H1 (cell line): ENCODE measurements at regions not wholly inside any gene's neighbourhood (a gene's known extent, or its start where the extent isn't known, plus 50 kb on each side); places are given as distances from the start of the nearest gene placed in this dataset.

Source experiments
- GTF2F1 ChIP-seq: IDR thresholded peaks from 2 replicates; pipeline ENCODE4 v1.6.1; 2012; ENCODE audit warnings: low read depth, low read length, improper control_type of control experiment, borderline replicate concordance
- HDAC2 ChIP-seq, 2 experiments: fragments of 300-600 bp in 1 of 2; sonication (generic) in 1 of 2; IDR thresholded peaks; 2 replicates each; pipeline ENCODE4 v1.6.1; 2011 to 2012; ENCODE audit warnings: low read depth in 2 of 2, low read length in 2 of 2, mild to moderate bottlenecking in 2 of 2, moderate library complexity in 2 of 2, borderline replicate concordance in 1 of 2, inconsistent platforms in 1 of 2
- TEAD4 ChIP-seq: IDR thresholded peaks from 2 replicates; pipeline ENCODE4 v1.6.1; 2012; ENCODE audit warnings: low read depth, low read length, inconsistent platforms, mixed read lengths
- ZNF274 ChIP-seq: IDR thresholded peaks from 2 replicates; pipeline ENCODE4 v1.7.0; 2012; ENCODE audit warnings: low read length, borderline replicate concordance; ENCODE audit errors: extremely low read depth
- TF ChIP-seq, protein P1 (sequence below), 3 experiments: IDR thresholded peaks; 1 replicate in 2 of 3; 2 replicates in 1 of 3; pipeline versions ENCODE4 v1.5.1 to v1.6.1; 2011; ENCODE audit warnings: low read length in 3 of 3, mild to moderate bottlenecking in 3 of 3, inconsistent platforms in 2 of 3, low read depth in 1 of 3, moderate library complexity in 1 of 3; ENCODE audit not compliant: insufficient read depth in 1 of 3; ENCODE audit errors: control extremely low read depth in 1 of 3

DNA sequence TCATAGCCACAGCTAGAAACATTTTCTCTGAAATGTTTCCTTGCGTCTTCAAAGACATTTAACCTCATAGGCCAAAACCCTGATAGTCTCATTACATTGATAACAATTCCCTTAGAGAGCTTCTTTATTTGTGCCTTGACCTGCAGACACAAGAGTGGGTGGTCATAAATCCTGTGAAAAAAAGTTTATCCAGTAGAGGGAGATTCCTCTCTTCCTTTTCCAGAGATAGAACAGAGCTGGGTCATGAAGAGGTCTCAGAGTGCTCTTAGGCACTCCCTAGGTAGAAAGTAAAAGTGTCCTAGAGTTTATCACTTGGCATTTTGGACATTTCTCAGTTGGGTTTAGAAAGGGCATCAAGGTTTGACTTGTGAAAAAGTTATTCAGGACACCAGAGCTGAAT is 426.1 kb downstream of the NUF2 start (continued):
- no peak for TF ChIP-seq HDAC2 (IDR thresholded peaks at IDR 0.05; ENCODE audit: borderline replicate concordance in 1 of 2, low read depth in 2 of 2, low read length in 2 of 2)
- no peak for TF ChIP-seq GTF2F1
- TF ChIP-seq, protein P1, sequence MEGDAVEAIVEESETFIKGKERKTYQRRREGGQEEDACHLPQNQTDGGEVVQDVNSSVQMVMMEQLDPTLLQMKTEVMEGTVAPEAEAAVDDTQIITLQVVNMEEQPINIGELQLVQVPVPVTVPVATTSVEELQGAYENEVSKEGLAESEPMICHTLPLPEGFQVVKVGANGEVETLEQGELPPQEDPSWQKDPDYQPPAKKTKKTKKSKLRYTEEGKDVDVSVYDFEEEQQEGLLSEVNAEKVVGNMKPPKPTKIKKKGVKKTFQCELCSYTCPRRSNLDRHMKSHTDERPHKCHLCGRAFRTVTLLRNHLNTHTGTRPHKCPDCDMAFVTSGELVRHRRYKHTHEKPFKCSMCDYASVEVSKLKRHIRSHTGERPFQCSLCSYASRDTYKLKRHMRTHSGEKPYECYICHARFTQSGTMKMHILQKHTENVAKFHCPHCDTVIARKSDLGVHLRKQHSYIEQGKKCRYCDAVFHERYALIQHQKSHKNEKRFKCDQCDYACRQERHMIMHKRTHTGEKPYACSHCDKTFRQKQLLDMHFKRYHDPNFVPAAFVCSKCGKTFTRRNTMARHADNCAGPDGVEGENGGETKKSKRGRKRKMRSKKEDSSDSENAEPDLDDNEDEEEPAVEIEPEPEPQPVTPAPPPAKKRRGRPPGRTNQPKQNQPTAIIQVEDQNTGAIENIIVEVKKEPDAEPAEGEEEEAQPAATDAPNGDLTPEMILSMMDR (IDR thresholded peaks at IDR 0.05; ENCODE audit: control extremely low read depth in 1 of 3, insufficient read depth in 1 of 3, low read depth in 1 of 3, low read length in 3 of 3) = peak in 2 of 3 experiments; percentile 4 to 26; a peak in 2 of 4 replicates
- no peak for TF ChIP-seq ZNF274
- TF ChIP-seq TEAD4 = no peak
